ENCODE measurements at regions not wholly inside any gene's neighbourhood (a gene's known extent, or its start where the extent isn't known, plus 50 kb on each side); places are given as distances from the start of the nearest gene placed in this dataset.

DNA sequence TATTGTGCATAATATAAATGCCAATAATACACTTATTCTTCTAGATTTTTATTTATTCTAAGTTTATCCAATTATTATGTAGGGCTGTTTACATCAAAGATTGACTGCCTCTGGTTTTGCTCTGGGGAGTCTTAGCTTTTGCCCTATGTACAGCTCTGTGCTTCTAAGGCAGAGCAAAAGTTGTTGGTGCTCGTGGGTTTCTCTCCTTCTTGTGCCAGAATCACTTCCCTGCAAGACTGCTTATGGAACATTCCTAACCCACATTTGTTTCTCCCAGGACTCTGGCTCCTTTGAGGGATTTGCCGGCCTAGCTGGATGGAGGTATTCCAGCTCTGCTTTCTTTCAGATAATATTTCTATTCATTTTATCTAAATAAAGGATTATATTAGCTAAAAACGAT is 849.1 kb downstream of the USP25 start:
- Histone ChIP-seq H3K9ac (ENCODE audit: low read length) (no peak overlapping the region), H4K20me1 (ENCODE audit: insufficient read depth, low read length) (no peaks in the 10 kb centered on the region), H3K4me1 (ENCODE audit: low read length) (no peaks in the 10 kb centered on the region), H3K9me3 (ENCODE audit: insufficient read depth, low read length) (no peaks in the 10 kb centered on the region), H3K79me2 (ENCODE audit: low read length) (no peaks in the 10 kb centered on the region), H3K27me3 (ENCODE audit: low read depth, low read length) (no peaks in the 10 kb centered on the region), H3K36me3 (replicated peaks; ENCODE audit: low read depth, low read length) (no peaks in the 10 kb centered on the region), H3K4me3 (ENCODE audit: low read length) (no peak overlapping the region), H2AFZ (ENCODE audit: low read depth, low read length) (no peak overlapping the region), H3K27ac (ENCODE audit: low read length) (no peak overlapping the region), H3K4me2 (ENCODE audit: low read length) (no peak overlapping the region)
- TF ChIP-seq CTCF (IDR thresholded peaks at IDR 0.05; ENCODE audit: low read depth, low read length) = no peak
- TF ChIP-seq EZH2phosphoT487 (IDR thresholded peaks at IDR 0.05; ENCODE audit: low read depth) = no peak

GRCh38 chr21:16579538-16579937 is 849.8 kb downstream of the USP25 start:
- Histone ChIP-seq H3K9ac (ENCODE audit: low read length) (no peak overlapping the region), H4K20me1 (ENCODE audit: insufficient read depth, low read length) (no peaks in the 10 kb centered on the region), H3K4me3 (ENCODE audit: low read length) (no peak overlapping the region), H3K79me2 (ENCODE audit: low read length) (no peaks in the 10 kb centered on the region), H2AFZ (ENCODE audit: low read depth, low read length) (no peak overlapping the region), H3K9me3 (ENCODE audit: insufficient read depth, low read length) (no peaks in the 10 kb centered on the region), H3K4me1 (ENCODE audit: low read length) (no peaks in the 10 kb centered on the region), H3K4me2 (ENCODE audit: low read length) (no peak overlapping the region), H3K27ac (ENCODE audit: low read length) (no peak overlapping the region), H3K27me3 (ENCODE audit: low read depth, low read length) (no peaks in the 10 kb centered on the region), H3K36me3 (replicated peaks; ENCODE audit: low read depth, low read length) (no peaks in the 10 kb centered on the region)
- TF ChIP-seq EZH2phosphoT487 (IDR thresholded peaks at IDR 0.05; ENCODE audit: low read depth) = no peak
- no peak for TF ChIP-seq CTCF (IDR thresholded peaks at IDR 0.05; ENCODE audit: low read depth, low read length)

DNA sequence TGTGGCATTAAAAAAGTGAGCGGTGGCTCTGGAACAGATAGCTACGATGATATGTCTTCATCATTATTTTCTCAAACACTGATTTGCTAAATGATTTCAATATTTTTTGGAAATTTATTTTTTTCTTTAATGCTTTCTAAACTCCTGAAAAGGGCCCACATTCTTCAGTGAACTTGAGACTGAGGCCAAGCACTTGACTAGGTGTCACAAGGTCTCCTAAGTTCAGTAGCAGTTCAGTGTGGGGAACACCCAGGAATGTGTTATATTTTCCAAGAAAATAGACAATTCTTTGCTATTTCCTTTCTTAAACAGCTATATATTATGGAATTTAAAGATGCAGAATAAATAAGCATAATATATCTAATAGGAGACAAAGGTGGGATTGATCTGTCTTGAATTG is 850.9 kb downstream of the USP25 start:
- Histone ChIP-seq H3K36me3 (replicated peaks; ENCODE audit: low read depth, low read length) (no peaks in the 10 kb centered on the region), H3K9me3 (ENCODE audit: insufficient read depth, low read length) (no peaks in the 10 kb centered on the region), H3K4me3 (ENCODE audit: low read length) (no peak overlapping the region), H4K20me1 (ENCODE audit: insufficient read depth, low read length) (no peaks in the 10 kb centered on the region), H2AFZ (ENCODE audit: low read depth, low read length) (no peak overlapping the region), H3K27me3 (ENCODE audit: low read depth, low read length) (no peaks in the 10 kb centered on the region), H3K4me1 (ENCODE audit: low read length) (no peaks in the 10 kb centered on the region), H3K4me2 (ENCODE audit: low read length) (no peak overlapping the region), H3K79me2 (ENCODE audit: low read length) (no peaks in the 10 kb centered on the region), H3K27ac (ENCODE audit: low read length) (no peak overlapping the region), H3K9ac (ENCODE audit: low read length) (no peak overlapping the region)
- TF ChIP-seq EZH2phosphoT487 (IDR thresholded peaks at IDR 0.05; ENCODE audit: low read depth) (no peak), CTCF (IDR thresholded peaks at IDR 0.05; ENCODE audit: low read depth, low read length) (no peak)

DNA sequence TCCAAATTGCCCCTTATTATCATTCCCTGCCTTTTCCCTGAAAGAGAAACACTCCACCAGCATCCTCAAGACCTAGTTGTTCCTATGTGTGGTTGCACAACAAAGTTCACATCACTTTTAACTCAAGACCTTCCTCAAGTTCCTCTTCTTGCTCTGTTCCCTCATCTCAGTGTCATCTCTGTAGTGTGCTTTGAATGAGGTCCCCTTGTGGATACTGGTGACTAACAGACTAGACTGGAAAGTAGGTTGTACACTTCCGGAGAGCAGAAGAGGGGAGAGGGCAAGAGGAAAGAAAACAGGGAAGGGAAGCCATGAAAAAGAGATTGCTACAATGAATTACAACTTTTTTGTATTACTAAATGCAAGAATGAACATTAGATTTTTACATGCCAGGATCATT is 853.8 kb downstream of the USP25 start:
- no peak overlapping the region for H2AFZ ChIP-seq (ENCODE audit: low read depth, low read length)
- no peak overlapping the region for H3K4me2 ChIP-seq (ENCODE audit: low read length)

More for the DNA sequence above, 853.8 kb downstream of the USP25 start:
- H3K36me3 ChIP-seq (replicated peaks; ENCODE audit: low read depth, low read length) = no peaks in the 10 kb centered on the region
- no peaks in the 10 kb centered on the region for H3K4me1 ChIP-seq (ENCODE audit: low read length)
- TF ChIP-seq CTCF (IDR thresholded peaks at IDR 0.05; ENCODE audit: low read depth, low read length) = no peak
- no peak for TF ChIP-seq EZH2phosphoT487 (IDR thresholded peaks at IDR 0.05; ENCODE audit: low read depth)
- no peaks in the 10 kb centered on the region for H3K27me3 ChIP-seq (ENCODE audit: low read depth, low read length)
- H3K79me2 ChIP-seq (ENCODE audit: low read length) = no peaks in the 10 kb centered on the region
- H4K20me1 ChIP-seq (ENCODE audit: insufficient read depth, low read length) = no peaks in the 10 kb centered on the region
- no peak overlapping the region for H3K9ac ChIP-seq (ENCODE audit: low read length)
- no peak overlapping the region for H3K27ac ChIP-seq (ENCODE audit: low read length)
- no peak overlapping the region for H3K4me3 ChIP-seq (ENCODE audit: low read length)
- no peaks in the 10 kb centered on the region for H3K9me3 ChIP-seq (ENCODE audit: insufficient read depth, low read length)
